NT2/D1 (cell line): ENCODE measurements at regions not wholly inside any gene's neighbourhood (a gene's known extent, or its start where the extent isn't known, plus 50 kb on each side); places are given as distances from the start of the nearest gene placed in this dataset.

ENCODE experiments used
- SUZ12 ChIP-seq: IDR thresholded peaks from 2 replicates; pipeline ENCODE4 v1.6.1; 2011; ENCODE audit not compliant: insufficient read length, insufficient read depth; ENCODE audit errors: extremely low read depth
- ZNF274 ChIP-seq: IDR thresholded peaks from 2 replicates; pipeline ENCODE4 v1.6.1; 2011; ENCODE audit warnings: mild to moderate bottlenecking, low read depth, low read length

GRCh38 chr7:15753887-15754579 lies 67.5 kb upstream of the MEOX2 start:
- TF ChIP-seq ZNF274 (no peak), SUZ12 (no peak)
